Astrocyte (in vitro differentiated cells and primary cell): ENCODE measurements at regions not wholly inside any gene's neighbourhood (a gene's known extent, or its start where the extent isn't known, plus 50 kb on each side); places are given as distances from the start of the nearest gene placed in this dataset.
A peak's percentile ranks its signal among the peaks of the same experiment; 100 is the strongest.
"Not testable (repeated sequence)": the region's sequence is repeated elsewhere in the genome, so short reads cannot be mapped to it uniquely, and the experiment has no call there.

ENCODE experiments used
- DNase-seq: peaks from one replicate; pipeline ENCODE4 v3.0.0-alpha.2; 2010; ENCODE audit warnings: low read depth
- FAIRE-seq: peaks from 2 replicates; lab custom pipeline; 2011; peaks lifted over from hg19 to GRCh38; lab: Jason Lieb, UNC
- H2AFZ ChIP-seq: 2 replicates; pipeline ENCODE4 v1.6.0; 2012; ENCODE audit warnings: low read depth, low read length, inconsistent platforms
- H3K27ac ChIP-seq: 2 replicates; pipeline ENCODE4 v1.5.1; 2011; ENCODE audit warnings: low read depth, low read length, inconsistent platforms
- H3K27me3 ChIP-seq: 2 replicates; pipeline ENCODE4 v1.6.0; 2011; ENCODE audit warnings: low read length, inconsistent platforms; ENCODE audit not compliant: insufficient read depth
- H3K36me3 ChIP-seq: 2 replicates; pipeline ENCODE4 v1.5.1; 2011; ENCODE audit warnings: low read length, inconsistent platforms; ENCODE audit not compliant: insufficient read depth
- H3K4me1 ChIP-seq: 2 replicates; pipeline ENCODE4 v1.5.1; 2011; ENCODE audit warnings: low read length, inconsistent platforms; ENCODE audit not compliant: insufficient read depth
- H3K4me2 ChIP-seq: 2 replicates; pipeline ENCODE4 v1.6.0; 2012; ENCODE audit warnings: low read length, inconsistent platforms
- H3K4me3 ChIP-seq: 2 replicates; pipeline ENCODE4 v1.5.1; 2011; ENCODE audit warnings: low read depth, mild to moderate bottlenecking, low read length, inconsistent platforms; ENCODE audit not compliant: insufficient read depth
- H3K79me2 ChIP-seq: 2 replicates; pipeline ENCODE4 v1.6.0; 2012; ENCODE audit warnings: mild to moderate bottlenecking, low read length, inconsistent platforms; ENCODE audit not compliant: insufficient read depth
- H3K9ac ChIP-seq: 2 replicates; pipeline ENCODE4 v1.6.0; 2012; ENCODE audit warnings: mild to moderate bottlenecking, low read length, inconsistent platforms
- H3K9me3 ChIP-seq: 2 replicates; pipeline ENCODE4 v1.5.1; 2012; ENCODE audit warnings: low read depth, mild to moderate bottlenecking, low read length, inconsistent platforms; ENCODE audit not compliant: insufficient read depth
- H4K20me1 ChIP-seq: 2 replicates; pipeline ENCODE4 v1.6.0; 2012; ENCODE audit warnings: low read length, inconsistent platforms; ENCODE audit not compliant: insufficient read depth
- H3K27ac Mint-ChIP-seq: one replicate; pipeline ENCODE4 v1.8.0; 2021; ENCODE audit warnings: mild to moderate bottlenecking, mixed read lengths; ENCODE audit not compliant: unreplicated experiment
- H3K27me3 Mint-ChIP-seq: one replicate; pipeline ENCODE4 v1.8.0; 2021; ENCODE audit warnings: low read depth, mixed read lengths; ENCODE audit not compliant: unreplicated experiment
- H3K36me3 Mint-ChIP-seq: one replicate; pipeline ENCODE4 v1.8.0; 2021; ENCODE audit warnings: low read depth, mixed read lengths; ENCODE audit not compliant: unreplicated experiment
- H3K4me1 Mint-ChIP-seq: one replicate; pipeline ENCODE4 v1.8.0; 2021; ENCODE audit warnings: low read depth, mixed read lengths; ENCODE audit not compliant: unreplicated experiment
- H3K4me3 Mint-ChIP-seq: one replicate; pipeline ENCODE4 v1.8.0; 2021; ENCODE audit warnings: mild to moderate bottlenecking, moderate library complexity, mixed read lengths; ENCODE audit not compliant: unreplicated experiment
- H3K9me3 Mint-ChIP-seq: one replicate; pipeline ENCODE4 v1.8.0; 2021; ENCODE audit warnings: mild to moderate bottlenecking, mixed read lengths; ENCODE audit not compliant: unreplicated experiment
- CTCF ChIP-seq: IDR thresholded peaks from 2 replicates; pipeline ENCODE4 v1.5.1; 2011; ENCODE audit warnings: low read depth, mild to moderate bottlenecking, inconsistent platforms, low read length, moderate library complexity; ENCODE audit not compliant: insufficient read depth
- EZH2 ChIP-seq: IDR thresholded peaks from 2 replicates; pipeline ENCODE4 v1.6.1; 2012; ENCODE audit warnings: mild to moderate bottlenecking, low read length, inconsistent platforms; ENCODE audit not compliant: insufficient read depth

GRCh38 chr3:177795216-177795615, 597.9 kb upstream of the TBL1XR1 start:
- no peak for TF ChIP-seq EZH2
- no peak for TF ChIP-seq CTCF
- no peak overlapping the region for H3K4me2 ChIP-seq
- H3K4me3 ChIP-seq, result no peak overlapping the region
- H3K27me3 Mint-ChIP-seq, result no peaks in the 10 kb centered on the region
- H4K20me1 ChIP-seq, result no peaks in the 10 kb centered on the region
- H3K36me3 ChIP-seq, result no peaks in the 10 kb centered on the region
- H3K36me3 Mint-ChIP-seq, result no peaks in the 10 kb centered on the region
- H2AFZ ChIP-seq, result no peak overlapping the region
- H3K9me3 ChIP-seq, result no peaks in the 10 kb centered on the region
- peaks cover 8% of the 10 kb centered on the region for H3K4me1 ChIP-seq
- no peak overlapping the region for H3K27ac ChIP-seq
- H3K4me1 Mint-ChIP-seq, result peaks cover 6% of the 10 kb centered on the region
- H3K79me2 ChIP-seq, result no peaks in the 10 kb centered on the region
- no peaks in the 10 kb centered on the region for H3K27me3 ChIP-seq
- H3K27ac Mint-ChIP-seq, result no peak overlapping the region
- H3K4me3 Mint-ChIP-seq, result no peak overlapping the region
- no peak for FAIRE-seq
- H3K9me3 Mint-ChIP-seq, result no peaks in the 10 kb centered on the region
- H3K9ac ChIP-seq, result no peak overlapping the region
- no peak for DNase-seq

- Mint-ChIP-seq H3K4me3 (no peak overlapping the region), H3K27me3 (no peaks in the 10 kb centered on the region), H3K36me3 (no peaks in the 10 kb centered on the region), H3K4me1 (peaks cover 8% of the 10 kb centered on the region), H3K9me3 (no peaks in the 10 kb centered on the region), H3K27ac (no peak overlapping the region)
- no peak overlapping the region for H3K9ac ChIP-seq
- no peaks in the 10 kb centered on the region for H3K36me3 ChIP-seq
- peaks cover 8% of the 10 kb centered on the region for H3K4me1 ChIP-seq
- no peak overlapping the region for H3K4me2 ChIP-seq
- FAIRE-seq (no peak), DNase-seq (no peak)
- no peak overlapping the region for H2AFZ ChIP-seq
- no peaks in the 10 kb centered on the region for H3K79me2 ChIP-seq
- H3K27ac ChIP-seq, result no peak overlapping the region
- no peaks in the 10 kb centered on the region for H3K27me3 ChIP-seq
- no peaks in the 10 kb centered on the region for H4K20me1 ChIP-seq
- TF ChIP-seq CTCF (no peak), EZH2 (no peak)
- no peak overlapping the region for H3K4me3 ChIP-seq
- no peaks in the 10 kb centered on the region for H3K9me3 ChIP-seq
Measured at GRCh38 chr3:177795859-177796258, 598.6 kb upstream of the TBL1XR1 start.

GRCh38 chr3:177800147-177800546, 602.9 kb upstream of the TBL1XR1 start:
- H3K79me2 ChIP-seq, H3K4me3 ChIP-seq, H3K4me2 ChIP-seq, H4K20me1 ChIP-seq, FAIRE-seq, H3K9ac ChIP-seq, H3K9me3 ChIP-seq, H3K4me3 Mint-ChIP-seq, H3K36me3 Mint-ChIP-seq, H3K27me3 ChIP-seq, H2AFZ ChIP-seq, H3K36me3 ChIP-seq, H3K9me3 Mint-ChIP-seq, H3K27me3 Mint-ChIP-seq, H3K27ac ChIP-seq: not testable (repeated sequence)
- peaks cover 11% of the 10 kb centered on the region for H3K4me1 ChIP-seq
- DNase-seq, result peak; percentile 62
- Mint-ChIP-seq H3K27ac (peak overlapping the region; percentile 12), H3K4me1 (peaks cover 19% of the 10 kb centered on the region)
